ENCODE measurements at regions not wholly inside any gene's neighbourhood (a gene's known extent, or its start where the extent isn't known, plus 50 kb on each side); places are given as distances from the start of the nearest gene placed in this dataset.
"Not testable (repeated sequence)": the region's sequence is repeated elsewhere in the genome, so short reads cannot be mapped to it uniquely, and the experiment has no call there.

DNA sequence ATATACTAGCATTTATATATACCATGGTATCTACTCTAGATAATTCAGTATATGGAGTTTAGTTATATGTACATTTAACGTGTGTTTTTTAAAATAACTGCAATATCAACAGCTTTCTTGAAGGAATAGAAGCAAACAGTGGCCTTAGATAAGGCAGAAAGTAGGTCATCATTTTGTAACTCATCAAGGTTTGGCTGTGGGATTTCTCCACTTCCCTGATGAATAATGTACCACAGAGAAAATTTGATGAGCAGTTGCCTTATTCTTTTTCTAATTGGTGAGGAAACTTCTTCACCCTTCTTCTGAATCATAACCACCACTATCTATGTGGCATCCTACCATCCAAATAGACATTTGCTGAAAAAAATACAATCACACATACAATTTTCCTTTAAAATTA lies 590.2 kb upstream of the SPRY2 start:
- no peaks in the 10 kb centered on the region for H3K4me1 Mint-ChIP-seq
- intact Hi-C loops (cut with micrococcal nuclease): no loop called here
- Histone ChIP-seq H3K9me3 (replicated peaks in 1 of 2; ENCODE audit: control insufficient read depth in 1 of 2, insufficient read depth in 1 of 2, low read length in 2 of 2) (no peaks in the 10 kb centered on the region), H3K4me3 (replicated peaks in 1 of 3; ENCODE audit: low read depth in 2 of 3, low read length in 3 of 3) (no peak overlapping the region), H3K79me2 (ENCODE audit: insufficient read depth, low read length) (no peaks in the 10 kb centered on the region), H2AFZ (ENCODE audit: insufficient read depth, low read depth, low read length, poor library complexity, severe bottlenecking) (no peak overlapping the region), H3K9ac (ENCODE audit: insufficient read depth, low read length, poor library complexity, severe bottlenecking) (no peak overlapping the region), H4K20me1 (ENCODE audit: insufficient read depth, low read length) (no peaks in the 10 kb centered on the region), H3K36me3 (replicated peaks in 1 of 2; ENCODE audit: control insufficient read depth in 1 of 2, insufficient read depth in 2 of 2, low read length in 2 of 2) (no peaks in the 10 kb centered on the region), H3K27me3 (ENCODE audit: control insufficient read depth in 2 of 2, insufficient read depth in 2 of 2, low read length in 2 of 2) (no peaks in the 10 kb centered on the region), H3K27ac (ENCODE audit: low read depth in 1 of 2, low read length in 2 of 2) (no peak overlapping the region), H3K4me1 (ENCODE audit: control insufficient read depth in 1 of 2, insufficient read depth in 2 of 2, low read length in 2 of 2) (no peaks in the 10 kb centered on the region), H3K4me2 (replicated peaks; ENCODE audit: extremely low read depth, low read length, poor library complexity, severe bottlenecking) (no peak overlapping the region)
- TF ChIP-seq, protein P1, sequence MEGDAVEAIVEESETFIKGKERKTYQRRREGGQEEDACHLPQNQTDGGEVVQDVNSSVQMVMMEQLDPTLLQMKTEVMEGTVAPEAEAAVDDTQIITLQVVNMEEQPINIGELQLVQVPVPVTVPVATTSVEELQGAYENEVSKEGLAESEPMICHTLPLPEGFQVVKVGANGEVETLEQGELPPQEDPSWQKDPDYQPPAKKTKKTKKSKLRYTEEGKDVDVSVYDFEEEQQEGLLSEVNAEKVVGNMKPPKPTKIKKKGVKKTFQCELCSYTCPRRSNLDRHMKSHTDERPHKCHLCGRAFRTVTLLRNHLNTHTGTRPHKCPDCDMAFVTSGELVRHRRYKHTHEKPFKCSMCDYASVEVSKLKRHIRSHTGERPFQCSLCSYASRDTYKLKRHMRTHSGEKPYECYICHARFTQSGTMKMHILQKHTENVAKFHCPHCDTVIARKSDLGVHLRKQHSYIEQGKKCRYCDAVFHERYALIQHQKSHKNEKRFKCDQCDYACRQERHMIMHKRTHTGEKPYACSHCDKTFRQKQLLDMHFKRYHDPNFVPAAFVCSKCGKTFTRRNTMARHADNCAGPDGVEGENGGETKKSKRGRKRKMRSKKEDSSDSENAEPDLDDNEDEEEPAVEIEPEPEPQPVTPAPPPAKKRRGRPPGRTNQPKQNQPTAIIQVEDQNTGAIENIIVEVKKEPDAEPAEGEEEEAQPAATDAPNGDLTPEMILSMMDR (IDR thresholded peaks at IDR 0.05): no peak
- WGBS (ENCODE audit: insufficient coverage): no CpG with 5 or more reads among the region's 1 CpG
- H3K36me3 Mint-ChIP-seq: no peaks in the 10 kb centered on the region
- H3K27me3 Mint-ChIP-seq (ENCODE audit: low read depth in 3 of 3): peaks cover 0 to 2% (median 0%) of the 10 kb centered on the region in 3 donors
- H3K27ac Mint-ChIP-seq: no peak overlapping the region
- H3K4me3 Mint-ChIP-seq: no peak overlapping the region
- peaks cover 0 to 6% (median 0%) of the 10 kb centered on the region in 7 donors for H3K9me3 Mint-ChIP-seq
- DNase-seq: no peak

DNA sequence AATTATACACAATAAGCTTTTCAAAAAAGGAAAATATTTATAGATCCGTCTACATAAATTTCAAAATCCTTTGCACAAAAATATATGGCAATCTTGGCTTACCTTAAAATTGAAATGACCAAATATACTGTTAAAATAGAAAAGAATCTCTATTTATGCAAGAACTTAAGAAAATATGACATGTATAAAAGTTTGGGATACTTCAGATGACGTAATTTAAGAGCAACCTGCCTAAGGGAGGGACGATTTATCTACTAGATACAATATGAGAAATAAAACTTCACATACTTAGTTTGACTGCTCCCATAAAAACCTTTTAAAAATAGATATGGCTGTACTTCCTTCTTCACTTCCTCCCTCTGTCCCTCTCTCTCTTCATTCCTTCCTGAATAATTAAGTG lies 587.3 kb upstream of the SPRY2 start:
- H3K27ac ChIP-seq (ENCODE audit: low read depth in 1 of 2, low read length in 2 of 2): no peak overlapping the region
- H3K27me3 ChIP-seq (ENCODE audit: control insufficient read depth in 2 of 2, insufficient read depth in 2 of 2, low read length in 2 of 2): no peaks in the 10 kb centered on the region
- DNase-seq: no peak
- no peaks in the 10 kb centered on the region for H3K36me3 ChIP-seq (replicated peaks in 1 of 2; ENCODE audit: control insufficient read depth in 1 of 2, insufficient read depth in 2 of 2, low read length in 2 of 2)
- H3K4me3 Mint-ChIP-seq: no peak overlapping the region
- H2AFZ ChIP-seq (ENCODE audit: insufficient read depth, low read depth, low read length, poor library complexity, severe bottlenecking): no peak overlapping the region
- H3K27me3 Mint-ChIP-seq (ENCODE audit: low read depth in 3 of 3): peaks cover 0 to 2% (median 0%) of the 10 kb centered on the region in 3 donors
- no peaks in the 10 kb centered on the region for H3K9me3 ChIP-seq (replicated peaks in 1 of 2; ENCODE audit: control insufficient read depth in 1 of 2, insufficient read depth in 1 of 2, low read length in 2 of 2)
- H3K9ac ChIP-seq (ENCODE audit: insufficient read depth, low read length, poor library complexity, severe bottlenecking): no peak overlapping the region
- H3K27ac Mint-ChIP-seq: no peak overlapping the region
- H3K79me2 ChIP-seq (ENCODE audit: insufficient read depth, low read length): no peaks in the 10 kb centered on the region
- peaks cover 0 to under 1% (median 0%) of the 10 kb centered on the region in 7 donors for H3K9me3 Mint-ChIP-seq
- no peaks in the 10 kb centered on the region for H3K4me1 Mint-ChIP-seq
- intact Hi-C loops (cut with micrococcal nuclease): no loop called here
- no peaks in the 10 kb centered on the region for H3K4me1 ChIP-seq (ENCODE audit: control insufficient read depth in 1 of 2, insufficient read depth in 2 of 2, low read length in 2 of 2)
- H3K36me3 Mint-ChIP-seq: no peaks in the 10 kb centered on the region
- no peaks in the 10 kb centered on the region for H4K20me1 ChIP-seq (ENCODE audit: insufficient read depth, low read length)
- WGBS (ENCODE audit: insufficient coverage): no CpG with 5 or more reads among the region's 3 CpGs
- H3K4me2 ChIP-seq (replicated peaks; ENCODE audit: extremely low read depth, low read length, poor library complexity, severe bottlenecking): no peak overlapping the region
- TF ChIP-seq, protein P1 (IDR thresholded peaks at IDR 0.05): no peak
- no peak overlapping the region for H3K4me3 ChIP-seq (replicated peaks in 1 of 3; ENCODE audit: low read depth in 2 of 3, low read length in 3 of 3)

DNA sequence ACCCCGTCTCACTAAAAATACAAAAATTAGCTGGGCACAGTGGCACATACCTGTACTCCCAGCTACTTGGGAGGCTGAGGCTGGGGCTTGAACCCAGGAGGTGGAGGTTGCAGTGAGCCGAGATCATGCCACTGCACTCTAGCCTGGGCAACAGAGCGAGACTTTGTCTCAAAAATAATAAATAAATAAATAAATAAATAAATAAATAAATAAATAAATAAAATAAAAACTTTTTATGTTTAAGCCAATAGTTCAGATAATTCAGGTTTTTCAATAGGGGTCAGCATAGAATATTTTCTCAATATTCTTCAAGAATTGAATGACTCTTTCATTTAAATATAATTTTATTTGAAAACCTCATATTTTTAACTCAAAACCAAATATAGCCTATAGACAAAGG lies 585.1 kb upstream of the SPRY2 start:
- no CpG with 5 or more reads among the region's 3 CpGs for WGBS (ENCODE audit: insufficient coverage)
- H3K4me1 ChIP-seq (ENCODE audit: control insufficient read depth in 1 of 2, insufficient read depth in 2 of 2, low read length in 2 of 2); H3K4me3 Mint-ChIP-seq; H3K27me3 ChIP-seq (ENCODE audit: control insufficient read depth in 2 of 2, insufficient read depth in 2 of 2, low read length in 2 of 2); H3K79me2 ChIP-seq (ENCODE audit: insufficient read depth, low read length); H3K4me1 Mint-ChIP-seq; intact Hi-C loops (cut with micrococcal nuclease); H3K4me2 ChIP-seq (replicated peaks; ENCODE audit: extremely low read depth, low read length, poor library complexity, severe bottlenecking); H4K20me1 ChIP-seq (ENCODE audit: insufficient read depth, low read length); H3K36me3 Mint-ChIP-seq; DNase-seq; H3K36me3 ChIP-seq (replicated peaks in 1 of 2; ENCODE audit: control insufficient read depth in 1 of 2, insufficient read depth in 2 of 2, low read length in 2 of 2); H3K9me3 ChIP-seq (replicated peaks in 1 of 2; ENCODE audit: control insufficient read depth in 1 of 2, insufficient read depth in 1 of 2, low read length in 2 of 2); H3K27me3 Mint-ChIP-seq (ENCODE audit: low read depth in 3 of 3); H3K9me3 Mint-ChIP-seq; H3K4me3 ChIP-seq (replicated peaks in 1 of 3; ENCODE audit: low read depth in 2 of 3, low read length in 3 of 3); H3K27ac Mint-ChIP-seq; H3K9ac ChIP-seq (ENCODE audit: insufficient read depth, low read length, poor library complexity, severe bottlenecking); H3K27ac ChIP-seq (ENCODE audit: low read depth in 1 of 2, low read length in 2 of 2); H2AFZ ChIP-seq (ENCODE audit: insufficient read depth, low read depth, low read length, poor library complexity, severe bottlenecking): not testable (repeated sequence)

All from CD14-positive monocyte (primary cell).